ENCODE measurements at regions not wholly inside any gene's neighbourhood (a gene's known extent, or its start where the extent isn't known, plus 50 kb on each side); places are given as distances from the start of the nearest gene placed in this dataset.

DNA sequence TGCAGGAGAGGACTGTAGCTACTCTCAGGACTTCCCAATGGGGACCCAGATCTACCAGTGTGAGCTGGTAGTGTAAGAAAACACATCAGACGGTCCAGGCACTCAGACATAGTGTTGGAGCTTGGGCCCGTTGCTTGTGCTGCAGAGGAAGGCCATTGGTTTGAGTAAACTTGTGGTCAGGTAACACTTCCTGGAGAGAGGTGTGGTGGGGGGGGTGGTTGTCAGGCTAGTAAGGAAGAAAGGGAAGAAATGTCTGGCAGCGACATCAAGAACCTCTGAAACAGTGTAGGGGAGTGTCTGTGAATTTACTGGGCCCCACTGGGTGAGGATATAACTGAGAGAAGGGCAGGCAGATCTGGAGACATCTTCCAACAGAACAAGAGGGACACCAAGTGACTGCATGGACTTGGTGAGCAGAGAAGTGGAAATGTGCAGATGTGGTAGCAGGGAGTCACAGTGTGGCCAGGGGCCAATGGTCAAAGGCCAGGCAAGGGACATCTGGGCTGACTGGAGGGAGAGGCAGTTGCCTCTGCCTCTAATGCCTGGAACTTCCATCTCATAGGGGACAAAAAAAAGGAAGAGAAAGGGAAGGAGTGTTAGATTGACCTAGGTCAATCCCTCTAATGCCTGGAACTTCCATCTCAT, 63.7 kb upstream of the MRPS22 start:
- no peak overlapping the region for H3K14ac ChIP-seq (ENCODE audit: low read length)
- peaks cover 0 to 2% (median 0%) of the 10 kb centered on the region in 3 experiments for H3K27me3 ChIP-seq (ENCODE audit: control insufficient read depth in 3 of 3, insufficient read depth in 3 of 3, low read depth in 1 of 3, low read length in 3 of 3)
- no peaks in the 10 kb centered on the region for H3K4me1 ChIP-seq (ENCODE audit: control insufficient read depth in 2 of 2, insufficient read depth in 1 of 2, low read depth in 1 of 2, low read length in 2 of 2)
- no peaks in the 10 kb centered on the region for H3K9me3 ChIP-seq (replicated peaks in 1 of 2; ENCODE audit: control insufficient read depth in 2 of 2, insufficient read depth in 1 of 2, low read depth in 1 of 2, low read length in 2 of 2)
- no peak overlapping the region for H2BK15ac ChIP-seq (ENCODE audit: low read length)
- H3K4ac ChIP-seq (ENCODE audit: low read length): no peak overlapping the region
- H4K91ac ChIP-seq (ENCODE audit: low read depth, low read length, poor library complexity): no peak overlapping the region
- H2AK5ac ChIP-seq (ENCODE audit: low read depth, low read length): no peak overlapping the region
- no peak overlapping the region for H2BK120ac ChIP-seq (ENCODE audit: low read depth, low read length)
- no peak overlapping the region for H3K9ac ChIP-seq (ENCODE audit: low read depth, low read length, poor library complexity)
- no peak overlapping the region for H2BK5ac ChIP-seq (ENCODE audit: low read length)
- no peak overlapping the region for H3K4me2 ChIP-seq (ENCODE audit: insufficient read depth, low read length, poor library complexity, severe bottlenecking)
- H3K27ac ChIP-seq (replicated peaks; ENCODE audit: low read length): no peak overlapping the region
- no peaks in the 10 kb centered on the region for H3K79me1 ChIP-seq (ENCODE audit: low read depth, low read length)
- no peak overlapping the region for H4K8ac ChIP-seq (ENCODE audit: low read depth, low read length)
- no peaks in the 10 kb centered on the region for H3K36me3 ChIP-seq (replicated peaks in 1 of 2; ENCODE audit: control insufficient read depth in 2 of 2, insufficient read depth in 2 of 2, low read length in 2 of 2)
- H3K4me3 ChIP-seq (ENCODE audit: low read length in 2 of 2): no peak overlapping the region
- H3K18ac ChIP-seq (ENCODE audit: low read length): no peak overlapping the region
- H3K23ac ChIP-seq (ENCODE audit: low read depth, low read length, poor library complexity): no peak overlapping the region
- H2BK12ac ChIP-seq (ENCODE audit: low read length): no peak overlapping the region
- no CpG with 5 or more reads among the region's 3 CpGs for WGBS, 2 donors (ENCODE audit: extremely low coverage in 2 of 2, insufficient read length in 2 of 2, insufficient replicate concordance in 1 of 2)
- no peak overlapping the region for H2AFZ ChIP-seq (ENCODE audit: low read length)
- no peak for DNase-seq (ENCODE audit: low spot score)

DNA sequence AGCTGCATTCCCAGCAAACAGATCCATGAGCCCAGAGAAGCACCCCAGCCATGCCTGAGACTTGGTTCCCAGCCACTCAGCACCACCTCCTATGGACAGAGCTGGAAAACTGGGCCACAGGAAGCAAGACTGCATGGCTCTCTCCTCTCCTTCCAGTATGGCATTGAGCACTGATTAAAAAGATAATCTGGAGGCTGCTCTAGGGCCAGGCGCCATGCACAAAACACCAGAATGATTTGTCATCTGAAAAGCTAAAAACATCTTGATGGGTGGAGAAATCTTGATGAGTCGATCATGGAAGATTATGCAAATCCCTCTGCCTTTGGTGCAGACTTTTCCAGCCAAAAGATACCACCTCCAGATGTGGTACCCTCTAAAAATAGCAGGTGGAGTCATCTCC, 62.7 kb upstream of the MRPS22 start:
- Histone ChIP-seq H2BK120ac (ENCODE audit: low read depth, low read length) (no peak overlapping the region), H4K8ac (ENCODE audit: low read depth, low read length) (no peak overlapping the region), H3K9me3 (replicated peaks in 1 of 2; ENCODE audit: control insufficient read depth in 2 of 2, insufficient read depth in 1 of 2, low read depth in 1 of 2, low read length in 2 of 2) (no peaks in the 10 kb centered on the region), H3K18ac (ENCODE audit: low read length) (no peak overlapping the region), H3K27me3 (ENCODE audit: control insufficient read depth in 3 of 3, insufficient read depth in 3 of 3, low read depth in 1 of 3, low read length in 3 of 3) (peaks cover 0 to 2% (median 0%) of the 10 kb centered on the region in 3 experiments), H3K4me1 (ENCODE audit: control insufficient read depth in 2 of 2, insufficient read depth in 1 of 2, low read depth in 1 of 2, low read length in 2 of 2) (no peaks in the 10 kb centered on the region), H2BK12ac (ENCODE audit: low read length) (no peak overlapping the region), H2AK5ac (ENCODE audit: low read depth, low read length) (no peak overlapping the region), H2BK5ac (ENCODE audit: low read length) (no peak overlapping the region), H3K4ac (ENCODE audit: low read length) (no peak overlapping the region), H3K4me2 (ENCODE audit: insufficient read depth, low read length, poor library complexity, severe bottlenecking) (no peak overlapping the region), H3K4me3 (ENCODE audit: low read length in 2 of 2) (no peak overlapping the region), H2BK15ac (ENCODE audit: low read length) (no peak overlapping the region), H2AFZ (ENCODE audit: low read length) (no peak overlapping the region), H3K23ac (ENCODE audit: low read depth, low read length, poor library complexity) (no peak overlapping the region), H3K9ac (ENCODE audit: low read depth, low read length, poor library complexity) (no peak overlapping the region), H3K14ac (ENCODE audit: low read length) (no peak overlapping the region), H3K36me3 (replicated peaks in 1 of 2; ENCODE audit: control insufficient read depth in 2 of 2, insufficient read depth in 2 of 2, low read length in 2 of 2) (no peaks in the 10 kb centered on the region), H3K27ac (replicated peaks; ENCODE audit: low read length) (no peak overlapping the region), H3K79me1 (ENCODE audit: low read depth, low read length) (no peaks in the 10 kb centered on the region), H4K91ac (ENCODE audit: low read depth, low read length, poor library complexity) (no peak overlapping the region)
- WGBS, 2 donors (ENCODE audit: extremely low coverage in 2 of 2, insufficient read length in 2 of 2, insufficient replicate concordance in 1 of 2): no CpG with 5 or more reads among the region's 2 CpGs
- DNase-seq (ENCODE audit: low spot score): no peak

DNA sequence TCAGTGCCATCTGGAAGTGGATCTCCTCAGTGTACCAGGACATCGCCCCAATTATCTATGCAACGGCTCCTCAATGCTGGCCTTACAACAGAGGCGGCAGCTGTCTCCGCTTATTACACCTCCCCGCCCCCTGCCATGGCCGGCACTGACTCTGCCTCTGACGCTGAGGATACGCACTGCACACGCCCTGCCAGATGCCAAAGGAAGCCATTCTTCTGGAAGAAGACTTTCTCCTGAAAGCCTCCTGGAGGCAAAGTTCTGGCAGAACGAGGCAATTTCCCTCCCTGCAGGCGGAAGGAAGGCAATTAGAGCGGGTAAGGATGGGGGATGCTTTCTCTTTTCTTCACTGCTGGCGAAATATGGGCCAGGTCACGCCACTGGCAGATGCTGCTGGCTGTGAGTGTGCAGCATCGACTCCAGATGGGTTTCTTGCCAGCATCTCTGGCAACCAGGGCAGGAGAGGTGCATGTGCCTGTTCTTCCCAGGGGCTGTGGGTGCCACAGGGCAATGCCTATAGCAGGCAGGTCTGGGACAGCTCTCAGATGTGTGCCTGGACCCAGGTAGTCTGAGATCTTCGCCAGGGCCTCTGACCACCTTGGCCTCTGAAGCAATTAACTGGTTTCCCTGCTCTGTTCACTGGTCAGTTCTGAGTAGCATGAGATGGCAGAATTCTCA, 62.2 kb upstream of the MRPS22 start:
- Histone ChIP-seq H2BK12ac (ENCODE audit: low read length) (no peak overlapping the region), H2BK5ac (ENCODE audit: low read length) (no peak overlapping the region), H2AFZ (ENCODE audit: low read length) (no peak overlapping the region), H2AK5ac (ENCODE audit: low read depth, low read length) (no peak overlapping the region), H3K4ac (ENCODE audit: low read length) (no peak overlapping the region), H3K4me3 (ENCODE audit: low read length in 2 of 2) (no peak overlapping the region), H3K23ac (ENCODE audit: low read depth, low read length, poor library complexity) (no peak overlapping the region), H3K4me1 (ENCODE audit: control insufficient read depth in 2 of 2, insufficient read depth in 1 of 2, low read depth in 1 of 2, low read length in 2 of 2) (no peaks in the 10 kb centered on the region), H4K8ac (ENCODE audit: low read depth, low read length) (no peak overlapping the region), H2BK15ac (ENCODE audit: low read length) (no peak overlapping the region), H3K18ac (ENCODE audit: low read length) (no peak overlapping the region), H3K27me3 (ENCODE audit: control insufficient read depth in 3 of 3, insufficient read depth in 3 of 3, low read depth in 1 of 3, low read length in 3 of 3) (peaks cover 0 to 2% (median 0%) of the 10 kb centered on the region in 3 experiments), H3K9me3 (replicated peaks in 1 of 2; ENCODE audit: control insufficient read depth in 2 of 2, insufficient read depth in 1 of 2, low read depth in 1 of 2, low read length in 2 of 2) (no peaks in the 10 kb centered on the region), H3K36me3 (replicated peaks in 1 of 2; ENCODE audit: control insufficient read depth in 2 of 2, insufficient read depth in 2 of 2, low read length in 2 of 2) (no peaks in the 10 kb centered on the region), H3K14ac (ENCODE audit: low read length) (no peak overlapping the region), H3K27ac (replicated peaks; ENCODE audit: low read length) (no peak overlapping the region), H4K91ac (ENCODE audit: low read depth, low read length, poor library complexity) (no peak overlapping the region), H3K9ac (ENCODE audit: low read depth, low read length, poor library complexity) (no peak overlapping the region), H2BK120ac (ENCODE audit: low read depth, low read length) (no peak overlapping the region), H3K4me2 (ENCODE audit: insufficient read depth, low read length, poor library complexity, severe bottlenecking) (no peak overlapping the region), H3K79me1 (ENCODE audit: low read depth, low read length) (no peaks in the 10 kb centered on the region)
- DNase-seq (ENCODE audit: low spot score): no peak
- WGBS, 2 donors (ENCODE audit: extremely low coverage in 2 of 2, insufficient read length in 2 of 2, insufficient replicate concordance in 1 of 2): no CpG with 5 or more reads among the region's 16 CpGs

DNA sequence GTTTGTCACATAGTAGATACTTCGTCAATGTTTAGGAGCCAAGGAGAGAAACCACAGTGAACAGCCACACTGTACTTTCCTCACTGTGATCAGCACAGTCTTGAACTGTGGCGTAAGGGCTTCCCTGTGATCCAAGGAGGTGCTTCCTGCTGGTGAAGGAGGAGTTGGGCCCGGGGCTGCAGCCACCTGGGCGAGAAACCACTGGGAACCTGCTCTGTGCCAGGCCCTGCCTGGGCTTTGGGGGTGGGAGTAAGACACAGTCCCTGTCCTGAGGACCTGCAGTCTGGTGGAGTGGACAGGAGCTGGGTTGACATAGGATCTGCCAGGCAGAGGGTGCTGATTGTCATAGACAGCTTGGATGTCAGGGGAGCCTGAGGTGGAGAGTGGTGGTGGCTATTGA, 60.5 kb upstream of the MRPS22 start:
- Histone ChIP-seq H2BK15ac (ENCODE audit: low read length) (no peak overlapping the region), H3K9me3 (replicated peaks in 1 of 2; ENCODE audit: control insufficient read depth in 2 of 2, insufficient read depth in 1 of 2, low read depth in 1 of 2, low read length in 2 of 2) (no peaks in the 10 kb centered on the region)

More for the DNA sequence above, 60.5 kb upstream of the MRPS22 start:
- Histone ChIP-seq H2BK5ac (ENCODE audit: low read length) (no peak overlapping the region), H3K27me3 (ENCODE audit: control insufficient read depth in 3 of 3, insufficient read depth in 3 of 3, low read depth in 1 of 3, low read length in 3 of 3) (peaks cover 0 to 2% (median 0%) of the 10 kb centered on the region in 3 experiments), H3K4me1 (ENCODE audit: control insufficient read depth in 2 of 2, insufficient read depth in 1 of 2, low read depth in 1 of 2, low read length in 2 of 2) (no peaks in the 10 kb centered on the region), H3K4me2 (ENCODE audit: insufficient read depth, low read length, poor library complexity, severe bottlenecking) (no peak overlapping the region), H3K4ac (ENCODE audit: low read length) (no peak overlapping the region), H4K8ac (ENCODE audit: low read depth, low read length) (no peak overlapping the region), H2BK12ac (ENCODE audit: low read length) (no peak overlapping the region), H3K79me1 (ENCODE audit: low read depth, low read length) (no peaks in the 10 kb centered on the region), H2BK120ac (ENCODE audit: low read depth, low read length) (no peak overlapping the region), H3K18ac (ENCODE audit: low read length) (peak overlapping the region; percentile 62), H3K14ac (ENCODE audit: low read length) (no peak overlapping the region), H2AFZ (ENCODE audit: low read length) (no peak overlapping the region), H4K91ac (ENCODE audit: low read depth, low read length, poor library complexity) (no peak overlapping the region), H2AK5ac (ENCODE audit: low read depth, low read length) (no peak overlapping the region), H3K4me3 (ENCODE audit: low read length in 2 of 2) (no peak overlapping the region), H3K36me3 (replicated peaks in 1 of 2; ENCODE audit: control insufficient read depth in 2 of 2, insufficient read depth in 2 of 2, low read length in 2 of 2) (no peaks in the 10 kb centered on the region), H3K27ac (replicated peaks; ENCODE audit: low read length) (no peak overlapping the region), H3K23ac (ENCODE audit: low read depth, low read length, poor library complexity) (no peak overlapping the region), H3K9ac (ENCODE audit: low read depth, low read length, poor library complexity) (no peak overlapping the region)
- no peak for DNase-seq (ENCODE audit: low spot score)
- no CpG with 5 or more reads among the region's 4 CpGs for WGBS, 2 donors (ENCODE audit: extremely low coverage in 2 of 2, insufficient read length in 2 of 2, insufficient replicate concordance in 1 of 2)

All from neuronal stem cell (in vitro differentiated cells).